NCI-H748 (cell line): ENCODE measurements at regions not wholly inside any gene's neighbourhood (a gene's known extent, or its start where the extent isn't known, plus 50 kb on each side); places are given as distances from the start of the nearest gene placed in this dataset.

Experiments
- DNase-seq: peaks from one replicate; lab custom pipeline; 2025; ENCODE audit not compliant: unreplicated experiment; lab: John Stamatoyannopoulos, UW

- DNase-seq: no peak
These were observed 227.7 kb upstream of the B3GAT1 start for GRCh38 chr11:134639586-134640330.

DNA sequence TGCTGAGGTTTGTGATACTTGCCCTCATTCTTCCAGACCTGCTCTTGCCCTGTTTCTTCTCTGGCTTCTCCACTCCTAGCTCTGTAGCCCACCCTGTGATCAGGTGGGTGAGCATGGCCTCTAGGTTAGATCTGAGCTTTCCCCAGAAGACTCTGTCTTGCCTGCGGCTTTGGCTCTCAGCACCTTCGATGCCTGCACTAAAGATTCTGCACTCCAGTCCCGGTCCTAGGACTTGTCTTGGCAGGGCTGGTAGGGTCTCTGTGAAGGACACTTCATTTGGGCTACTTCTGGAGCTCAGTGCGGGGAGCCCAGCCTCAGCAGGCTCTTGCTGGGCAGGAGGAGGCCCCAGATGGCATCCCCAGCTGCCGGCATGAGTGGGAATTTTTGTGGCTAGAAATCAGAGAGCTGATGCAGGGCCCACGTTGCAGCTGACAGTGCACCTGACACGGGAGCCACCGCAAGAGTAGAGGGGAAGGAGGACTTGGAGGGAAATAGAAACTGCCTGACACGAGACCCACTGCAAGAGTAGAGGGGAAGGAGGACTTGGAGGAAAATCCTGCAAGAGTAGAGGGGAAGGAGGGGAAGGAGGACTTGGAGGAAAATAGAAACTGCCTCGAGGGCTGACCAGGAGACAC is 226.9 kb upstream of the B3GAT1 start:
- no peak for DNase-seq

GRCh38 chr11:134637091-134638015 is 225.3 kb upstream of the B3GAT1 start:
- no peak for DNase-seq

GRCh38 chr11:134636071-134636470 is 224.0 kb upstream of the B3GAT1 start:
- DNase-seq: no peak

GRCh38 chr11:134634897-134635831 is 223.1 kb upstream of the B3GAT1 start:
- DNase-seq: no peak

GRCh38 chr11:134633276-134633675 is 221.2 kb upstream of the B3GAT1 start:
- no peak for DNase-seq

GRCh38 chr11:134632347-134633119 is 220.5 kb upstream of the B3GAT1 start:
- no peak for DNase-seq

GRCh38 chr11:134630861-134631260 is 218.8 kb upstream of the B3GAT1 start:
- DNase-seq: peak; percentile 5

- no peak for DNase-seq
These were observed 216.4 kb upstream of the B3GAT1 start for GRCh38 chr11:134628426-134628825.

DNA sequence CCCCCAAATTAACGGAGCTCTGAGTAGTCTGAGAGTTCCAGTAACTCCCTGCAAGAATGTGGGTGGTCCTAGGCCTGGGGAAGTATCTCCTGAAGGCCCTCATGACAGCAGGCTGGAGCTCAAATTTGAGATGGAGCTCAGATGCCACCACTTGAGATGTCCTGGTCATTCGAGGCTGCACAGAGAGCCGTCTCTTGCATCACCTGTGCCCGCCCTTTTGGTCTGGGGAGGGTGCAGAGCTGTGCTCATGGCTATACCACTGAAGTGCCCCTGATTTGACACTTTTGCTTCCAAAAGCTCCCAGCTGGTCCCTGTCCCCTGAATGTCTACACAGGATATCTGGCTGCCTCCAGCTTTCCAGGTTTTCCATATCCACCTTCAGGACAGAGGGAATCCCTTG is 214.0 kb upstream of the B3GAT1 start:
- no peak for DNase-seq

GRCh38 chr11:134625631-134626030 is 213.6 kb upstream of the B3GAT1 start:
- no peak for DNase-seq

GRCh38 chr11:134625151-134625550 is 213.1 kb upstream of the B3GAT1 start:
- no peak for DNase-seq

- no peak for DNase-seq
These were observed 212.3 kb upstream of the B3GAT1 start for GRCh38 chr11:134624166-134624920.

- no peak for DNase-seq
These were observed 211.7 kb upstream of the B3GAT1 start for GRCh38 chr11:134623711-134624110.

DNA sequence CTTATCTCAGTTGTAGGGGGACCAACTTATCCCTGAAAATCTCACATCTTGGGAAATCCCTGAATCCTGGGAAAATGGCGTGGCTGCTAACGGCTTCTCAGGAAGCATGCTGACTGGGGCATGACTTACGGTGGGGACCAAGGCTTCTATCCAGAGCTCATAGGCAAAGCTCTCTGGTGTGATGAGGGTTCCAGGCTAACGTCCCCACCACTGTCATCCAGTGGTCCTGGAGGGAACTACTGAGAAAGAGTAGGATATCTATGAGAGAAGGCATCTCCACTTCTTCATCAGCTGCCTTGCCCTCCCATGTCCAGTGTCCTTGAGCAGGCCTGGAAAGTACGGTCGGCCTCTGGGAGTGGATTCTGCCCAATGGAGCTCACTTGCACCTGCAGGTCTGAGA is 210.4 kb upstream of the B3GAT1 start:
- DNase-seq: no peak

- DNase-seq: no peak
These were observed 205.3 kb upstream of the B3GAT1 start for GRCh38 chr11:134617360-134617759.

- DNase-seq: no peak
These were observed 204.0 kb upstream of the B3GAT1 start for GRCh38 chr11:134616038-134616437.

- no peak for DNase-seq
These were observed 203.1 kb upstream of the B3GAT1 start for GRCh38 chr11:134615041-134615615.

DNA sequence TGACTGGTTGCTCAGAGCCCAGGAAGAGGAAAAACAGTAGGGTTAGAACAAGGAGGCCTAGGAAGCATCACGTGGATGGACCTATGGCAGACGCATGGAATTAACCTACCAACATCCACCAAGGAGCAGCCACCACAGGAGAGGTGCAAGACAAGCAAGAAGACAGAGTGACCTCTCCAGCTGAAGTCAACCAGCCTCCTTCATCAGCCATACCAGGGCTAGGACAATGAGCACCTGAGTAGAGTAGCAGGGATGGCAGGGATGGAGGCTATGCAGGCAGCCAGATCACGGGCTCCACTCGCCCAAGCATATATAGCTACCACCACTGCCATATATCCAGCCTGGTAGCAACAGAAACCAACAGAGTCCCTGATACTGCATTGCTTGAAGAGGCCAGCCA is 202.1 kb upstream of the B3GAT1 start:
- no peak for DNase-seq
